Ascending aorta (tissue), 2 donors: ENCODE measurements at regions not wholly inside any gene's neighbourhood (a gene's known extent, or its start where the extent isn't known, plus 50 kb on each side); places are given as distances from the start of the nearest gene placed in this dataset.

ENCODE experiments used
- DNase-seq, 2 donors: peaks; one replicate each; pipeline ENCODE4 v3.0.0-alpha.2; 2019; ENCODE audit warnings: low spot score in 2 of 2
- H3K27ac ChIP-seq, 2 donors: fragments of 200-600 bp; sonication (generic); one replicate each; pipeline ENCODE4 v1.5.1; 2016 to 2017; ENCODE audit warnings: mild to moderate bottlenecking in 1 of 2
- H3K27me3 ChIP-seq: fragments of 200-600 bp; sonication (generic); one replicate; pipeline ENCODE4 v1.5.1; 2017
- H3K36me3 ChIP-seq, 2 donors: fragments of 200-600 bp; sonication (generic); one replicate each; pipeline ENCODE4 v1.5.1; 2016
- H3K4me1 ChIP-seq, 2 donors: fragments of 200-600 bp; sonication (generic); one replicate each; pipeline ENCODE4 v1.5.1; 2016 to 2017; ENCODE audit warnings: mild to moderate bottlenecking in 1 of 2
- H3K4me3 ChIP-seq, 2 donors: fragments of 200-600 bp; sonication (generic); one replicate each; pipeline ENCODE4 v1.5.1; 2016 to 2017; ENCODE audit warnings: mild to moderate bottlenecking in 1 of 2
- H3K9me3 ChIP-seq, 2 donors: fragments of 200-600 bp; sonication (generic); one replicate each; pipeline ENCODE4 v1.5.1; 2016
- intact Hi-C: fragments of 100-400 bp; cut with DNase I; formaldehyde crosslinking; loops from one replicate; pipeline ENCODE4 v1.15.1; 2023
- TF ChIP-seq, protein P1 (sequence below), 3 experiments: fragments of 200-600 bp in 2 of 3; fragments of 450-650 bp in 1 of 3; sonication (generic) in 2 of 3; IDR thresholded peaks; one replicate each; pipeline ENCODE4 v1.5.1; 2016 to 2019; ENCODE audit warnings: antibody characterized with exemption in 3 of 3, mild to moderate bottlenecking in 1 of 3, moderate library complexity in 1 of 3

- no peaks in the 10 kb centered on the region for H3K36me3 ChIP-seq
Measured at GRCh38 chr3:26049951-26050350, 260.1 kb downstream of the OXSM start.

DNA sequence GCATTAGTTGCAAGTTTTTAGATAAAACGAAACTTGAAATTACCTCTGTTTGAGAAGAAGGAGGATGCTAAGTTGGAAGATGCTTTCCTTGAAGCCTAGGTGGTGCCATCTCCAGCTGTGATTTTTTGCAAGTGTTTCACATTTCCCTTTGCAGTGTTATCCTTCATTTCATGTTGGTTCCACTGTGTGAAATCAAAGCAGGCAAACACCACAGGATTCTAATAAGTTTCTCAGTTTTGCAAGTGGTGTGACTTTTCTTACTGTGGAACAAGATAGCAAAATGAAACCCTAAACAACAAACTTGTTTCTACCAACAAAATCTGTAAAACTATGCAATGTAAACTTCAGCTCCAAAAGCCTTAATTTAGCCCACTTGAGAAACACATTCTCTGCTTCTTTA, 260.9 kb downstream of the OXSM start:
- Histone ChIP-seq H3K4me1 (no peaks in the 10 kb centered on the region), H3K9me3 (no peaks in the 10 kb centered on the region), H3K4me3 (no peak overlapping the region), H3K27ac (no peak overlapping the region), H3K27me3 (no peaks in the 10 kb centered on the region), H3K36me3 (no peaks in the 10 kb centered on the region)
- TF ChIP-seq, protein P1, sequence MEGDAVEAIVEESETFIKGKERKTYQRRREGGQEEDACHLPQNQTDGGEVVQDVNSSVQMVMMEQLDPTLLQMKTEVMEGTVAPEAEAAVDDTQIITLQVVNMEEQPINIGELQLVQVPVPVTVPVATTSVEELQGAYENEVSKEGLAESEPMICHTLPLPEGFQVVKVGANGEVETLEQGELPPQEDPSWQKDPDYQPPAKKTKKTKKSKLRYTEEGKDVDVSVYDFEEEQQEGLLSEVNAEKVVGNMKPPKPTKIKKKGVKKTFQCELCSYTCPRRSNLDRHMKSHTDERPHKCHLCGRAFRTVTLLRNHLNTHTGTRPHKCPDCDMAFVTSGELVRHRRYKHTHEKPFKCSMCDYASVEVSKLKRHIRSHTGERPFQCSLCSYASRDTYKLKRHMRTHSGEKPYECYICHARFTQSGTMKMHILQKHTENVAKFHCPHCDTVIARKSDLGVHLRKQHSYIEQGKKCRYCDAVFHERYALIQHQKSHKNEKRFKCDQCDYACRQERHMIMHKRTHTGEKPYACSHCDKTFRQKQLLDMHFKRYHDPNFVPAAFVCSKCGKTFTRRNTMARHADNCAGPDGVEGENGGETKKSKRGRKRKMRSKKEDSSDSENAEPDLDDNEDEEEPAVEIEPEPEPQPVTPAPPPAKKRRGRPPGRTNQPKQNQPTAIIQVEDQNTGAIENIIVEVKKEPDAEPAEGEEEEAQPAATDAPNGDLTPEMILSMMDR (IDR thresholded peaks at IDR 0.05), result no peak
- intact Hi-C loops, result no loop called here
- DNase-seq, result no peak

More at GRCh38 chr3:26049951-26050350, 260.1 kb downstream of the OXSM start:
- Histone ChIP-seq H3K9me3 (no peaks in the 10 kb centered on the region), H3K27me3 (no peaks in the 10 kb centered on the region), H3K27ac (no peak overlapping the region), H3K4me1 (no peaks in the 10 kb centered on the region), H3K4me3 (no peak overlapping the region)
- no peak for DNase-seq
- TF ChIP-seq, protein P1 (IDR thresholded peaks at IDR 0.05), result no peak
- intact Hi-C loops, result no loop called here

GRCh38 chr3:26058901-26059321, 269.0 kb downstream of the OXSM start:
- intact Hi-C loops, result no loop called here
- no peak overlapping the region for H3K27ac ChIP-seq
- H3K4me1 ChIP-seq, result peaks cover 0 to 6% of the 10 kb centered on the region in 2 donors
- no peaks in the 10 kb centered on the region for H3K9me3 ChIP-seq
- DNase-seq, result no peak
- TF ChIP-seq, protein P1 (IDR thresholded peaks at IDR 0.05), result no peak
- no peaks in the 10 kb centered on the region for H3K36me3 ChIP-seq
- no peaks in the 10 kb centered on the region for H3K27me3 ChIP-seq
- H3K4me3 ChIP-seq, result no peak overlapping the region

- no peak for DNase-seq
- Histone ChIP-seq H3K9me3 (no peaks in the 10 kb centered on the region), H3K27me3 (no peaks in the 10 kb centered on the region), H3K4me1 (peaks cover 0 to 6% of the 10 kb centered on the region in 2 donors), H3K27ac (no peak overlapping the region), H3K4me3 (no peak overlapping the region), H3K36me3 (no peaks in the 10 kb centered on the region)
- intact Hi-C loops, result no loop called here
- TF ChIP-seq, protein P1 (IDR thresholded peaks at IDR 0.05), result no peak
Measured at GRCh38 chr3:26061947-26062346, 272.1 kb downstream of the OXSM start.

GRCh38 chr3:26064297-26064696, 274.4 kb downstream of the OXSM start:
- no peak overlapping the region for H3K4me3 ChIP-seq
- H3K36me3 ChIP-seq, result no peaks in the 10 kb centered on the region
- intact Hi-C loops, result no loop called here
- H3K27me3 ChIP-seq, result no peaks in the 10 kb centered on the region
- no peaks in the 10 kb centered on the region for H3K9me3 ChIP-seq
- DNase-seq, result no peak
- TF ChIP-seq, protein P1 (IDR thresholded peaks at IDR 0.05), result no peak
- H3K27ac ChIP-seq, result no peak overlapping the region
- peaks cover 0 to 2% of the 10 kb centered on the region in 2 donors for H3K4me1 ChIP-seq

- Histone ChIP-seq H3K9me3 (no peaks in the 10 kb centered on the region), H3K36me3 (no peaks in the 10 kb centered on the region), H3K27me3 (no peaks in the 10 kb centered on the region), H3K4me1 (no peaks in the 10 kb centered on the region), H3K27ac (no peak overlapping the region), H3K4me3 (no peak overlapping the region)
- no peak for DNase-seq
- TF ChIP-seq, protein P1 (IDR thresholded peaks at IDR 0.05), result no peak
- intact Hi-C loops, result no loop called here
Measured at GRCh38 chr3:26068890-26069289, 279.0 kb downstream of the OXSM start.
